Prostate gland (tissue), 2 donors: ENCODE measurements at regions not wholly inside any gene's neighbourhood (a gene's known extent, or its start where the extent isn't known, plus 50 kb on each side); places are given as distances from the start of the nearest gene placed in this dataset.

Experiments
- POLR2A ChIP-seq: fragments of 450-650 bp; IDR thresholded peaks from one replicate; pipeline ENCODE4 v1.6.1; 2016; ENCODE audit warnings: antibody characterized with exemption, mild to moderate bottlenecking
- POLR2AphosphoS5 ChIP-seq: sonication (generic); formaldehyde crosslinking; IDR thresholded peaks from one replicate; pipeline ENCODE4 v1.6.1; 2017; ENCODE audit warnings: antibody characterized with exemption
- TF ChIP-seq, protein P1 (sequence below), 4 experiments: fragments of 200-600 bp in 2 of 4; fragments of 450-650 bp in 2 of 4; sonication (generic) in 2 of 4; IDR thresholded peaks; 1 replicate in 3 of 4; 2 replicates in 1 of 4; pipeline ENCODE4 v1.5.1; 2016 to 2019; ENCODE audit warnings: antibody characterized with exemption in 4 of 4, mild to moderate bottlenecking in 2 of 4, moderate library complexity in 2 of 4

DNA sequence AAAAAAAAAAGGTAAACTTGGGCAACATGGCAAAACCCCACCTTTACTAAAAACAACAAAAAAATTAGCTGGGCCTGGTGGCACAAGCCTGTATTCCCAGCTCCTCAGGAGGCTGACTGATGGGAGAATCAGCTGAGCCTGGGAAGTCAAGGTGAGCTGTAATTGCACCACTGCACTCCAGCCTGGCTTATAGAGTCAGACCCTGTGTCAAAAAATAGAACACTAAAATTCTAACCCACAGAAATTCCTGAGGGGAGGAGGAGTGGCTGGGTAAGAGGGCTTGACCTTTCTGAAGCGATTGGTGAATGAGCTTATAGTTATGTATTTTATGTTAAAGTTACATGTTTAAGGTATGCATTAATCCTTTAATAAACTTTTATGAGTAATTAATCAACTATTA, 53.3 kb downstream of the FAT3 start:
- TF ChIP-seq, protein P1, sequence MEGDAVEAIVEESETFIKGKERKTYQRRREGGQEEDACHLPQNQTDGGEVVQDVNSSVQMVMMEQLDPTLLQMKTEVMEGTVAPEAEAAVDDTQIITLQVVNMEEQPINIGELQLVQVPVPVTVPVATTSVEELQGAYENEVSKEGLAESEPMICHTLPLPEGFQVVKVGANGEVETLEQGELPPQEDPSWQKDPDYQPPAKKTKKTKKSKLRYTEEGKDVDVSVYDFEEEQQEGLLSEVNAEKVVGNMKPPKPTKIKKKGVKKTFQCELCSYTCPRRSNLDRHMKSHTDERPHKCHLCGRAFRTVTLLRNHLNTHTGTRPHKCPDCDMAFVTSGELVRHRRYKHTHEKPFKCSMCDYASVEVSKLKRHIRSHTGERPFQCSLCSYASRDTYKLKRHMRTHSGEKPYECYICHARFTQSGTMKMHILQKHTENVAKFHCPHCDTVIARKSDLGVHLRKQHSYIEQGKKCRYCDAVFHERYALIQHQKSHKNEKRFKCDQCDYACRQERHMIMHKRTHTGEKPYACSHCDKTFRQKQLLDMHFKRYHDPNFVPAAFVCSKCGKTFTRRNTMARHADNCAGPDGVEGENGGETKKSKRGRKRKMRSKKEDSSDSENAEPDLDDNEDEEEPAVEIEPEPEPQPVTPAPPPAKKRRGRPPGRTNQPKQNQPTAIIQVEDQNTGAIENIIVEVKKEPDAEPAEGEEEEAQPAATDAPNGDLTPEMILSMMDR (IDR thresholded peaks at IDR 0.05) = no peak
- no peak for TF ChIP-seq POLR2AphosphoS5
- no peak for TF ChIP-seq POLR2A
